Ovary (tissue), 7 donors: ENCODE measurements at regions not wholly inside any gene's neighbourhood (a gene's known extent, or its start where the extent isn't known, plus 50 kb on each side); places are given as distances from the start of the nearest gene placed in this dataset.

Experiments used
- DNase-seq, 5 donors: peaks; one replicate each; pipeline ENCODE4 v3.0.0-alpha.2; 2019 to 2020
- H3K27ac ChIP-seq, 2 donors: fragments of 200-600 bp; one replicate each; pipeline versions ENCODE4 v1.5.1 to v1.8.0; 2019 to 2022
- H3K27me3 ChIP-seq: fragments of 200-600 bp; one replicate; pipeline ENCODE4 v1.8.0; 2022
- H3K36me3 ChIP-seq: fragments of 200-600 bp; sonication (generic); one replicate; pipeline ENCODE4 v1.5.1; 2019
- H3K4me1 ChIP-seq: one replicate; pipeline ENCODE4 v1.8.1; 2013; ENCODE audit warnings: mild to moderate bottlenecking, moderate library complexity; ENCODE audit not compliant: insufficient read depth
- H3K4me3 ChIP-seq: fragments of 200-600 bp; sonication (generic); one replicate; pipeline ENCODE4 v1.5.1; 2017
- H3K9me3 ChIP-seq, 2 donors: fragments of 200-600 bp in 1 of 2; sonication (generic) in 1 of 2; one replicate each; pipeline versions ENCODE4 v1.5.1 to v1.8.1; 2013 to 2019; ENCODE audit warnings: mild to moderate bottlenecking in 1 of 2, moderate library complexity in 1 of 2
- EP300 ChIP-seq: sonication (generic); formaldehyde crosslinking; IDR thresholded peaks from one replicate; pipeline ENCODE4 v1.6.1; 2017; ENCODE audit warnings: antibody characterized with exemption
- POLR2A ChIP-seq: fragments of 450-650 bp; IDR thresholded peaks from one replicate; pipeline ENCODE4 v1.6.1; 2017; ENCODE audit warnings: antibody characterized with exemption, mild to moderate bottlenecking, moderate library complexity
- WGBS, 3 donors: extraction: QIAGEN DNeasy Blood & Tissue Kit in 1 of 3; methylation state at CpG; one replicate each; pipeline versions ENCODE4 v1.1.5 to v1.1.7; 2013 to 2017; 5-methylcytosine and 5-hydroxymethylcytosine counted together
- intact Hi-C, 4 donors: fragments of 100-400 bp; cut with DNase I; formaldehyde crosslinking; loops; one replicate each; pipeline versions ENCODE4 v1.11.0 to v1.15.1; 2022 to 2023
- TF ChIP-seq, protein P1 (sequence below), 3 donors: fragments of 450-650 bp in 2 of 3; fragments of 200-600 bp in 1 of 3; IDR thresholded peaks; one replicate each; pipeline versions ENCODE4 v1.5.1 to v1.8.0; 2016 to 2022; ENCODE audit warnings: antibody characterized with exemption in 3 of 3, mild to moderate bottlenecking in 1 of 3
- donor health status: DM: no; HTN: no; CAD: no; lungs with moderate emphysema.
- donor health status: DM: no; HTN: no; CAD: no.
- donor health status: Bipolar disorder and iron deficiency.
- donor health status: DM: no; HTN: no; CAD: no.
- donor health status: DM: yes; HTN: yes; CAD: no.

DNA sequence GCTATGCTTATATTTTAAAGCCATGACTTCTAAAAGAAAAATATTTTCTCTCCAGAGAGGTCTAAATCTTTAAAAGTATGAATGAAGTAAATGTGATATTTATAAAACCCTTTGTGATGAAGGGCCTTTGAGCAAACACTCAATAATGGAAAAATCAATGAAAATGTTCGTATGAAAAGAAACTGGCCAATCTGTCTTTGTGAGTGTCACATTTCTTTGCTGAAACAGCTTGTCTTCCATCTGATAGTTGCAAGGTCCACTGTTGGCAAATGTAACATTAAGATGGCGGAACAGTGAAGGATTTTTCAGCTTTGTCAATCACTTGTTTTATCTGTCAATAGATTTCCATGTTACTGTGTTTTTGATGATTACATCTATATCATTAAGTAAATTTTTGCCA, 162.9 kb upstream of the GATA6 start:
- intact Hi-C loops: no loop called here

GRCh38 chr18:22009242-22009641, 160.1 kb upstream of the GATA6 start:
- intact Hi-C loops: no loop called here
- no peak for DNase-seq
- TF ChIP-seq, protein P1, sequence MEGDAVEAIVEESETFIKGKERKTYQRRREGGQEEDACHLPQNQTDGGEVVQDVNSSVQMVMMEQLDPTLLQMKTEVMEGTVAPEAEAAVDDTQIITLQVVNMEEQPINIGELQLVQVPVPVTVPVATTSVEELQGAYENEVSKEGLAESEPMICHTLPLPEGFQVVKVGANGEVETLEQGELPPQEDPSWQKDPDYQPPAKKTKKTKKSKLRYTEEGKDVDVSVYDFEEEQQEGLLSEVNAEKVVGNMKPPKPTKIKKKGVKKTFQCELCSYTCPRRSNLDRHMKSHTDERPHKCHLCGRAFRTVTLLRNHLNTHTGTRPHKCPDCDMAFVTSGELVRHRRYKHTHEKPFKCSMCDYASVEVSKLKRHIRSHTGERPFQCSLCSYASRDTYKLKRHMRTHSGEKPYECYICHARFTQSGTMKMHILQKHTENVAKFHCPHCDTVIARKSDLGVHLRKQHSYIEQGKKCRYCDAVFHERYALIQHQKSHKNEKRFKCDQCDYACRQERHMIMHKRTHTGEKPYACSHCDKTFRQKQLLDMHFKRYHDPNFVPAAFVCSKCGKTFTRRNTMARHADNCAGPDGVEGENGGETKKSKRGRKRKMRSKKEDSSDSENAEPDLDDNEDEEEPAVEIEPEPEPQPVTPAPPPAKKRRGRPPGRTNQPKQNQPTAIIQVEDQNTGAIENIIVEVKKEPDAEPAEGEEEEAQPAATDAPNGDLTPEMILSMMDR (IDR thresholded peaks at IDR 0.05): no peak
- TF ChIP-seq EP300 (no peak), POLR2A (no peak)
- Histone ChIP-seq H3K4me1 (no peaks in the 10 kb centered on the region), H3K27me3 (no peaks in the 10 kb centered on the region), H3K27ac (no peak overlapping the region), H3K4me3 (no peak overlapping the region), H3K9me3 (no peaks in the 10 kb centered on the region), H3K36me3 (no peaks in the 10 kb centered on the region)

More for the DNA sequence above, 162.9 kb upstream of the GATA6 start:
- H3K27me3 ChIP-seq: no peaks in the 10 kb centered on the region
- WGBS, 3 donors: 93 to 97% (median 96%) methylated on average over 2 of the region's 2 CpGs
- no peak overlapping the region for H3K27ac ChIP-seq
- H3K36me3 ChIP-seq: no peaks in the 10 kb centered on the region
- no peaks in the 10 kb centered on the region for H3K9me3 ChIP-seq
- DNase-seq: no peak
- TF ChIP-seq POLR2A (no peak), EP300 (no peak)
- TF ChIP-seq, protein P1 (IDR thresholded peaks at IDR 0.05): no peak
- H3K4me3 ChIP-seq: no peak overlapping the region
- H3K4me1 ChIP-seq: no peaks in the 10 kb centered on the region

DNA sequence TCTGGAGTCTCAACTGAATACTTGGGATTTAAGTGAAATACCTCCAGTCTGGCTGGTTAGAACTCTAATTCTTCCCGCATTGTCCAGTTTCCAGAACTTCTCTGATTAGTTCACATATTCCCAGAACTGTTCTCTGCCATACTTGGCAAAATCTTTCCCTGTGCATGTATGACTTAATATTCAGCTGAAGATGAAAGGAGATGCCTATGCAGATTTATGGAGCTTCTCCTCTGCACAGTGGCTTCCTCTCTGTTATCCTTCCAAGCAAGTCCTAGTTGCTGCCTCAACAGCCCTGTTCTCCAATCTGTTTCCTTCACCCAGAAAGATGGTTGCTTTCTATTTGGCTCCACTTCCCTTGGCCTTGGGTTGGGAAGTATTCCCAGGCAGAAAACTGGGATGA, 155.4 kb upstream of the GATA6 start:
- no peak overlapping the region for H3K27ac ChIP-seq
- H3K27me3 ChIP-seq: no peaks in the 10 kb centered on the region
- TF ChIP-seq EP300: no peak
- TF ChIP-seq, protein P1 (IDR thresholded peaks at IDR 0.05): no peak
- TF ChIP-seq POLR2A: no peak
- intact Hi-C loops: no loop called here
- H3K36me3 ChIP-seq: no peaks in the 10 kb centered on the region
- H3K9me3 ChIP-seq: no peaks in the 10 kb centered on the region
- 63 to 97% (median 94%) methylated on average over 1 of the region's 1 CpG for WGBS, 3 donors
- peaks cover 2% of the 10 kb centered on the region for H3K4me1 ChIP-seq
- DNase-seq: no peak
- H3K4me3 ChIP-seq: no peak overlapping the region

- H3K27me3 ChIP-seq: no peaks in the 10 kb centered on the region
- H3K4me1 ChIP-seq: peaks cover 2% of the 10 kb centered on the region
- no peak for DNase-seq
- no peak overlapping the region for H3K27ac ChIP-seq
- H3K4me3 ChIP-seq: no peak overlapping the region
- H3K36me3 ChIP-seq: no peaks in the 10 kb centered on the region
- intact Hi-C loops: no loop called here
- 64 to 94% (median 87%) methylated on average over 2 of the region's 2 CpGs for WGBS, 3 donors
- TF ChIP-seq POLR2A (no peak), EP300 (no peak)
- TF ChIP-seq, protein P1 (IDR thresholded peaks at IDR 0.05): no peak
- no peaks in the 10 kb centered on the region for H3K9me3 ChIP-seq
Observed at GRCh38 chr18:22015156-22015555, 154.2 kb upstream of the GATA6 start.

GRCh38 chr18:22018366-22018765, 151.0 kb upstream of the GATA6 start:
- TF ChIP-seq POLR2A (no peak), EP300 (no peak)
- TF ChIP-seq, protein P1 (IDR thresholded peaks at IDR 0.05): no peak
- H3K27ac ChIP-seq: no peak overlapping the region
- H3K4me1 ChIP-seq: peaks cover 2% of the 10 kb centered on the region
- H3K36me3 ChIP-seq: no peaks in the 10 kb centered on the region
- H3K9me3 ChIP-seq: no peaks in the 10 kb centered on the region
- no peaks in the 10 kb centered on the region for H3K27me3 ChIP-seq
- H3K4me3 ChIP-seq: no peak overlapping the region
- intact Hi-C loops: no loop called here
- no peak for DNase-seq
- 71 to 80% (median 72%) methylated on average over 3 of the region's 3 CpGs for WGBS, 3 donors
